Choroid plexus epithelial cell (primary cell): ENCODE measurements at regions not wholly inside any gene's neighbourhood (a gene's known extent, or its start where the extent isn't known, plus 50 kb on each side); places are given as distances from the start of the nearest gene placed in this dataset.

Experiments used
- DNase-seq: peaks from one replicate; pipeline ENCODE4 v3.0.0-alpha.2; 2010; ENCODE audit warnings: low read depth
- H3K4me3 ChIP-seq: 2 replicates; pipeline ENCODE4 v1.5.1; 2011; ENCODE audit warnings: low read depth, mild to moderate bottlenecking, control low read depth, low read length, moderate library complexity
- TF ChIP-seq, protein P1 (sequence below): conservative IDR thresholded peaks from 2 replicates; pipeline ENCODE4 v1.5.1; 2011; ENCODE audit warnings: low read depth, mild to moderate bottlenecking, control low read depth, inconsistent platforms, low read length, moderate library complexity

- DNase-seq: no peak
- TF ChIP-seq, protein P1, sequence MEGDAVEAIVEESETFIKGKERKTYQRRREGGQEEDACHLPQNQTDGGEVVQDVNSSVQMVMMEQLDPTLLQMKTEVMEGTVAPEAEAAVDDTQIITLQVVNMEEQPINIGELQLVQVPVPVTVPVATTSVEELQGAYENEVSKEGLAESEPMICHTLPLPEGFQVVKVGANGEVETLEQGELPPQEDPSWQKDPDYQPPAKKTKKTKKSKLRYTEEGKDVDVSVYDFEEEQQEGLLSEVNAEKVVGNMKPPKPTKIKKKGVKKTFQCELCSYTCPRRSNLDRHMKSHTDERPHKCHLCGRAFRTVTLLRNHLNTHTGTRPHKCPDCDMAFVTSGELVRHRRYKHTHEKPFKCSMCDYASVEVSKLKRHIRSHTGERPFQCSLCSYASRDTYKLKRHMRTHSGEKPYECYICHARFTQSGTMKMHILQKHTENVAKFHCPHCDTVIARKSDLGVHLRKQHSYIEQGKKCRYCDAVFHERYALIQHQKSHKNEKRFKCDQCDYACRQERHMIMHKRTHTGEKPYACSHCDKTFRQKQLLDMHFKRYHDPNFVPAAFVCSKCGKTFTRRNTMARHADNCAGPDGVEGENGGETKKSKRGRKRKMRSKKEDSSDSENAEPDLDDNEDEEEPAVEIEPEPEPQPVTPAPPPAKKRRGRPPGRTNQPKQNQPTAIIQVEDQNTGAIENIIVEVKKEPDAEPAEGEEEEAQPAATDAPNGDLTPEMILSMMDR: no peak
- no peak overlapping the region for H3K4me3 ChIP-seq
Measured at GRCh38 chr5:74476819-74477453, 163.6 kb downstream of the ENC1 start.

- no peak overlapping the region for H3K4me3 ChIP-seq
- no peak for DNase-seq
- TF ChIP-seq, protein P1: no peak
Measured at GRCh38 chr5:74476046-74476818, 164.3 kb downstream of the ENC1 start.

GRCh38 chr5:74471875-74472274 is 168.7 kb downstream of the ENC1 start:
- TF ChIP-seq, protein P1: no peak
- H3K4me3 ChIP-seq: no peak overlapping the region
- DNase-seq: no peak

GRCh38 chr5:74469234-74469994 is 171.1 kb downstream of the ENC1 start:
- DNase-seq: no peak
- TF ChIP-seq, protein P1: no peak
- no peak overlapping the region for H3K4me3 ChIP-seq

- TF ChIP-seq, protein P1: no peak
- no peak overlapping the region for H3K4me3 ChIP-seq
- DNase-seq: no peak
Measured at GRCh38 chr5:74468421-74468820, 172.1 kb downstream of the ENC1 start.

DNA sequence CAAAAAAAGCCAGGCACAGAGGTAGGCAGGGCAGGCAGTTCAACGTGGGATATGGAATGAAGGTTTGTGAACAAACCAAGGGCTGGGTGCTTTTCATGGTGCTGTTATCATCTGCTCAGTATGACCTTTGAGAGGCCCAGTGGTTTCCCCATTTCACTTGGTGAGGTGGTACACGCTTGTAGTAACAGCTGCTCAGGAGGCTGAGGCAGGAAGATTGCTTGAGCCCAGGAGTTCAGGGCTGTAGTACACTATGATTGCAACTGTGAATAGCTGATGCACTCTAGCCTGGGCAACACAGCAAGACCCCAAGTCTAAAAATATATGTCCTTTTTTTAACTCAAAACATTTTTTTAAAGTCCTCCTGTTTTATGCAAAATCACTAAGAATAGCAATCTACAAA is 174.8 kb downstream of the ENC1 start:
- DNase-seq: no peak
- TF ChIP-seq, protein P1: no peak
- no peak overlapping the region for H3K4me3 ChIP-seq
